ENCODE measurements at regions not wholly inside any gene's neighbourhood (a gene's known extent, or its start where the extent isn't known, plus 50 kb on each side); places are given as distances from the start of the nearest gene placed in this dataset.

DNA sequence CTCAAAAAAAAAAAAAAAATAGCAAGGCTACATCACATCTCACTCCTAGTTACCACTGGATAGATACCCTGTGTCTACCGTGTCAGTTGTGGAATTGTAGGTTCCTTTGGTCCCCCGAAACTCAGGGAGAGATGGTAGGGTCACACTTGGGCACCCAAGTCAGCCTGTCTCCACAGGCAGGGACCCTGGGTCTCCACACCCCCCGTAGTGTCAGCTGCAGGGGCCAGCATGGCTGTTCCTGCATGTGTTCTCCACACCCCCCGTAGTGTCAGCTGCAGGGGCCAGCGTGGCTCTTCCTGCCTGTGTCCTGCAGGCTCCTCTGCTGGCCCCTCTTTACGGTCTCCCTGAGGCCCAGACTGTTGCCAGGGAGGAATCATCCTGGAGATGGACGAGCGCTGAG lies 282.1 kb downstream of the BRD1 start:
- Histone ChIP-seq H3K27me3 (ENCODE audit: control insufficient read depth, insufficient read depth, low read length) (no peaks in the 10 kb centered on the region), H3K36me3 (ENCODE audit: control insufficient read depth, insufficient read depth, low read length) (no peaks in the 10 kb centered on the region), H3K4me3 (ENCODE audit: low read depth, low read length) (no peak overlapping the region)
- TF ChIP-seq, protein P1, sequence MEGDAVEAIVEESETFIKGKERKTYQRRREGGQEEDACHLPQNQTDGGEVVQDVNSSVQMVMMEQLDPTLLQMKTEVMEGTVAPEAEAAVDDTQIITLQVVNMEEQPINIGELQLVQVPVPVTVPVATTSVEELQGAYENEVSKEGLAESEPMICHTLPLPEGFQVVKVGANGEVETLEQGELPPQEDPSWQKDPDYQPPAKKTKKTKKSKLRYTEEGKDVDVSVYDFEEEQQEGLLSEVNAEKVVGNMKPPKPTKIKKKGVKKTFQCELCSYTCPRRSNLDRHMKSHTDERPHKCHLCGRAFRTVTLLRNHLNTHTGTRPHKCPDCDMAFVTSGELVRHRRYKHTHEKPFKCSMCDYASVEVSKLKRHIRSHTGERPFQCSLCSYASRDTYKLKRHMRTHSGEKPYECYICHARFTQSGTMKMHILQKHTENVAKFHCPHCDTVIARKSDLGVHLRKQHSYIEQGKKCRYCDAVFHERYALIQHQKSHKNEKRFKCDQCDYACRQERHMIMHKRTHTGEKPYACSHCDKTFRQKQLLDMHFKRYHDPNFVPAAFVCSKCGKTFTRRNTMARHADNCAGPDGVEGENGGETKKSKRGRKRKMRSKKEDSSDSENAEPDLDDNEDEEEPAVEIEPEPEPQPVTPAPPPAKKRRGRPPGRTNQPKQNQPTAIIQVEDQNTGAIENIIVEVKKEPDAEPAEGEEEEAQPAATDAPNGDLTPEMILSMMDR (IDR thresholded peaks at IDR 0.05; ENCODE audit: insufficient read depth, low read depth, low read length) = no peak
- no peak for DNase-seq (ENCODE audit: low read depth)
- ChIA-PET CTCF (no interaction called here), POLR2A (no interaction called here)

DNA sequence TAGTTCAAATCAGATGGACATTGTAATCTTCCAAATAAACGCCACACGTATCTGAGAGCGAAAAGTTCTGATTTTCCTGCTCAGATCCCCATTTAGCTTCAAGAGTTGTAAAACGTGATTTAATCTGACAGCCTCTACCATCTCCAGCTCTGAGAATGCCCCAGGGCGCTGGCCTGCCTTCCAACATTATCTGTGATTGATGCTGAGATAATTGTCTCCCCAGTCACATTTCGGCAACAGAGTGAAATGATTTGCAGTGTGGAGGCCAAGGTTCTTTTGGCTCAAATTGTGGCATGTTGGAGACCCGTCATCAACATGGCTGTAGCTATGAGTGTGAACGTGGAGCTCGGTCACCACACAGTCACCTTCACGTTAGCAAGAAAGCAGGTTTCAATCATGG lies 283.4 kb downstream of the BRD1 start:
- DNase-seq (ENCODE audit: low read depth) = no peak
- Histone ChIP-seq H3K4me3 (ENCODE audit: low read depth, low read length) (no peak overlapping the region), H3K36me3 (ENCODE audit: control insufficient read depth, insufficient read depth, low read length) (no peaks in the 10 kb centered on the region), H3K27me3 (ENCODE audit: control insufficient read depth, insufficient read depth, low read length) (no peaks in the 10 kb centered on the region)
- CTCF ChIA-PET = no interaction called here
- POLR2A ChIA-PET = no interaction called here
- TF ChIP-seq, protein P1 (IDR thresholded peaks at IDR 0.05; ENCODE audit: insufficient read depth, low read depth, low read length) = no peak

DNA sequence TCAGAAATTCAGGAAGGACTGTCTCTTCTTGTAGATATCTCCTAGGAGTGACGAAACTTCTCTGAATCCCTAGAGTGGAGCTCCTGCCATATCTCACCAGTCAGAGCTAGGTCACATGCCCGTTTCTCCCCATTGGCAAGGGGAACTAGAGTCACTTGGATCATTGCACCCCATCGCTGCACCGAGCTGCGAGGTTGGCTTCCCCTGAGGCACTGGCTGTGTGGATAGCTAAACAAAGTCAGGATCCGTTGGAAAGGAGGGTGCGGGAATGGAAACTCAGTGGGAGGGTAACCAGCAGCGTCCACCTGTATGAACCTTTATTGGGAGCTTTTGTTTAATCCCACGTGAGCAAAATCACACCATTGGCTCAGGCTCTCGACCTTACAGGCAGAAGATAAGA lies 283.8 kb downstream of the BRD1 start:
- H3K4me3 ChIP-seq (ENCODE audit: low read depth, low read length) = no peak overlapping the region
- POLR2A ChIA-PET = no interaction called here
- H3K36me3 ChIP-seq (ENCODE audit: control insufficient read depth, insufficient read depth, low read length) = no peaks in the 10 kb centered on the region
- no peaks in the 10 kb centered on the region for H3K27me3 ChIP-seq (ENCODE audit: control insufficient read depth, insufficient read depth, low read length)
- TF ChIP-seq, protein P1 (IDR thresholded peaks at IDR 0.05; ENCODE audit: insufficient read depth, low read depth, low read length) = no peak
- DNase-seq (ENCODE audit: low read depth) = no peak
- CTCF ChIA-PET = no interaction called here

DNA sequence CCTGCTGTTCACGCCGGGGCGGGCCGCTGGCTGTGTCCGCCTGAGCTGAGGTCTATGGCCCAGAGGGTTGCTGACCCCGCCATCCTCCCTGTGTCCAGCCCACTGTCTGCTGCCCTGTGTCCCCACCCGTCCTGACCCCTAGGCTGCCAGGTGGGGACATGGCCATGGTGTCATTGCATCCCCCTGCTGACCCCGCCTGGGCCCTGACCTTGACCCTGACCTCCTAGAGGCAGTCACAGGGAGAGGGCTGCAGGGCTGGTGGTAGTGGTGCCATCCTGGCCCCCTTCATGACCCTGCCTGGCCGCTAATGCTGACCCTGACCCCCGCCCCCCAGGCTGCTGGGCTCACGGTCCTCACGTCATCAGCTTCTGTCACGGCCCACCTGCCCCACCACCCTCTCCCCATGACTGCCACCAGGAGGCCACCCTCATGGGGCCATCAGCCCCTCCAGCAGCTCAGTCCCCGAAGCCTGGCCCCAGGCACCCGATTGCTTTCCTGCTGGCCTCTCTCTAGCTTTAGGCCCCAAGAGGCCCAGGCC lies 285.9 kb downstream of the BRD1 start:
- no peaks in the 10 kb centered on the region for H3K36me3 ChIP-seq (ENCODE audit: control insufficient read depth, insufficient read depth, low read length)
- H3K4me3 ChIP-seq (ENCODE audit: low read depth, low read length) = no peak overlapping the region
- CTCF ChIA-PET = no interaction called here
- POLR2A ChIA-PET = no interaction called here
- DNase-seq (ENCODE audit: low read depth) = no peak
- TF ChIP-seq, protein P1 (IDR thresholded peaks at IDR 0.05; ENCODE audit: insufficient read depth, low read depth, low read length) = no peak
- no peaks in the 10 kb centered on the region for H3K27me3 ChIP-seq (ENCODE audit: control insufficient read depth, insufficient read depth, low read length)

DNA sequence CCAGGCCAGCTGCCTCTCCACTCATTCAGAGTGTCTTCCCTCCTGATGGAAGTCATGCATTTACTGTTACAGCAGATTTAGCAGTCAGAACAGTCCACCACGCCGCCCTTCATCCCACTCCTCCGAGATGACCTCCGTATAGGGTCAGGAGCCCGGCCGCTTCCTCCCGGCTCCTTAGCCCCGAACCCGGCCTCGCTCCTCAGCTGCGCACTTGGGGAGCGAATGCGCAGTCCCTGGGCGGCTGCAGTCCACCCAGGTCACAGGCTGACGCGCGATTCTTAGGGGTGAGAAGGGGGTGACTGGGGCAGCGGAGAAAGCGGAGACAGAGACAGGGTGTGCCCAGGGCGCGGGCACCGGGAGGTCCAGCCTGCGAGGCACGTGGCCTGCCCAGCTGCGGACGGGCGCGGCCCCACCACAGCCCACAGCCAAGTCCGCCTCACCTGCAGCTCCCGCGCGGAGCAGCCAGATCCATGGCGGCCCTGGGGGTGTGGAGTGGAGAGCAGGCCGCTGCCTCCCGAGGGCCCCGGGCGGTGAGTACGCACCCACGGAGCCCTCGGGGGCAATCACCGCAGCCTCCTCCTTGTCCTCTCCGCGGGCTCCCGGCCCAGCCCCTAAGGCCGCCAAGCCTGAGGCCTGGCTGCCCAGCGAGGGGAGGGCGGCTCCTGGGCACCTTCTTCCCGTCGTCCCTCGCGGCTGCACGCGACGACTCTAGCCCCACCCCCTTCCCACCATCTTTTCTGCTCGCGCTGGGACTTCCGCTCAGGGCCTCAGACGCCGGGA lies 286.6 kb downstream of the BRD1 start:
- no peak overlapping the region for H3K4me3 ChIP-seq (ENCODE audit: low read depth, low read length)
- ChIA-PET CTCF (no interaction called here), POLR2A (no interaction called here)
- no peaks in the 10 kb centered on the region for H3K27me3 ChIP-seq (ENCODE audit: control insufficient read depth, insufficient read depth, low read length)
- no peak for DNase-seq (ENCODE audit: low read depth)
- no peaks in the 10 kb centered on the region for H3K36me3 ChIP-seq (ENCODE audit: control insufficient read depth, insufficient read depth, low read length)
- TF ChIP-seq, protein P1 (IDR thresholded peaks at IDR 0.05; ENCODE audit: insufficient read depth, low read depth, low read length) = no peak

Data from BJ (cell line).